Endothelial cell of umbilical vein (primary cell): ENCODE measurements at regions not wholly inside any gene's neighbourhood (a gene's known extent, or its start where the extent isn't known, plus 50 kb on each side); places are given as distances from the start of the nearest gene placed in this dataset.

Experiments
- EZH2 ChIP-seq: IDR thresholded peaks from 2 replicates; pipeline ENCODE4 v1.6.1; 2012; ENCODE audit warnings: borderline replicate concordance, low read depth, mild to moderate bottlenecking, moderate library complexity, low read length, inconsistent platforms; ENCODE audit not compliant: severe bottlenecking
- JUN ChIP-seq: IDR thresholded peaks from 2 replicates; pipeline ENCODE4 v1.6.1; 2011; ENCODE audit warnings: borderline replicate concordance, low read depth; ENCODE audit not compliant: insufficient read length, insufficient read depth
- POLR2A ChIP-seq: IDR thresholded peaks from 2 replicates; pipeline ENCODE4 v1.6.1; 2012; ENCODE audit warnings: low read depth, mild to moderate bottlenecking, control low read depth, low read length
- POLR2AphosphoS5 ChIP-seq: IDR thresholded peaks from 2 replicates; pipeline ENCODE4 v1.6.1; 2012; ENCODE audit warnings: low read depth, mild to moderate bottlenecking, control low read depth, low read length, moderate library complexity; ENCODE audit not compliant: insufficient read depth
- TF ChIP-seq, protein P1 (sequence below), 2 donors: IDR thresholded peaks; 1 replicate in 1 of 2; 2 replicates in 1 of 2; pipeline ENCODE4 v1.5.1; 2011; ENCODE audit warnings: low read length in 2 of 2, mild to moderate bottlenecking in 2 of 2, moderate library complexity in 2 of 2, control low read depth in 1 of 2, inconsistent platforms in 1 of 2, low read depth in 1 of 2; ENCODE audit not compliant: insufficient read depth in 1 of 2; ENCODE audit errors: extremely low read depth in 1 of 2
- TF ChIP-seq, protein P2 (sequence below): IDR thresholded peaks from 2 replicates; pipeline ENCODE4 v1.6.1; 2011; ENCODE audit not compliant: insufficient read depth, insufficient read length

DNA sequence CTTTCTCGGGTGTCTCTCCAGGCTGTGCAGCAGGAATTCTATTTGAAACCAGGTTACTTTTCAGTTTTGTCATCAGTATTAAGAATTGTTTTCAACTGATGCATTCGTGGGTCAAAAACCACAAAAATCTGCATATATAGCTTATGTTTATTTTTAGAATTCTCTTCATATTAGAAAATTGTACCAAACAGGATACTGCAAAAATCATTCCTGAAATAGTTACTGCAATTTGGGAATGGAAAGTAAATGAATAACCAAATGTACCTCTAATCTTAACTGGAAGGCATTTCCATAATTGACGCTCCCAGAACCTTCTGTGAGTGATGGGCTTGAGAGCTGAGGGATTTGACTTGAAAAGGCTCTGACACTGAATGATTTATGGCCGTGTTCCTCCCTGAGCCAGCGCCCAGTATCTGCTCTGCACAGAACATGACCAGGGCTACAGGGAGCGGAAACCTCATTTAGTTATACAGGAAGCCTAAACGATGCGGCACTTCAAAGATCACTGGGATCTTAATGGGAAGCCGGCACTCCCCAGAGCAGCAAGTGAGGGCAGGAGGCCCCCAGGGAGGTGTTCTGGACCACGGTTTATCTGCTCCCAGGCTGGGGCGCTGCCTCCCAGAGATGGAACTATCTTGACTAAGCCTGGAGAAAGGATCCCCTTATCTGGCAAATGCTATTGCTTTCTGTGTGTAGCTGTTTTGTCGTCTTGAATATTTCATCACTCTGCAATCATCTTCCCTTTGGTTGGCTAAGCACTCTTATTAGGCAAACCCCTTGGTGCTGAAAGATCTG lies 446.0 kb downstream of the QKI start:
- TF ChIP-seq, protein P1, sequence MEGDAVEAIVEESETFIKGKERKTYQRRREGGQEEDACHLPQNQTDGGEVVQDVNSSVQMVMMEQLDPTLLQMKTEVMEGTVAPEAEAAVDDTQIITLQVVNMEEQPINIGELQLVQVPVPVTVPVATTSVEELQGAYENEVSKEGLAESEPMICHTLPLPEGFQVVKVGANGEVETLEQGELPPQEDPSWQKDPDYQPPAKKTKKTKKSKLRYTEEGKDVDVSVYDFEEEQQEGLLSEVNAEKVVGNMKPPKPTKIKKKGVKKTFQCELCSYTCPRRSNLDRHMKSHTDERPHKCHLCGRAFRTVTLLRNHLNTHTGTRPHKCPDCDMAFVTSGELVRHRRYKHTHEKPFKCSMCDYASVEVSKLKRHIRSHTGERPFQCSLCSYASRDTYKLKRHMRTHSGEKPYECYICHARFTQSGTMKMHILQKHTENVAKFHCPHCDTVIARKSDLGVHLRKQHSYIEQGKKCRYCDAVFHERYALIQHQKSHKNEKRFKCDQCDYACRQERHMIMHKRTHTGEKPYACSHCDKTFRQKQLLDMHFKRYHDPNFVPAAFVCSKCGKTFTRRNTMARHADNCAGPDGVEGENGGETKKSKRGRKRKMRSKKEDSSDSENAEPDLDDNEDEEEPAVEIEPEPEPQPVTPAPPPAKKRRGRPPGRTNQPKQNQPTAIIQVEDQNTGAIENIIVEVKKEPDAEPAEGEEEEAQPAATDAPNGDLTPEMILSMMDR (IDR thresholded peaks at IDR 0.05; ENCODE audit: extremely low read depth in 1 of 2, insufficient read depth in 1 of 2, low read depth in 1 of 2, low read length in 2 of 2), result no peak
- TF ChIP-seq POLR2AphosphoS5, result no peak
- TF ChIP-seq EZH2, result no peak
- TF ChIP-seq JUN, result no peak
- no peak for TF ChIP-seq POLR2A
- TF ChIP-seq, protein P2, sequence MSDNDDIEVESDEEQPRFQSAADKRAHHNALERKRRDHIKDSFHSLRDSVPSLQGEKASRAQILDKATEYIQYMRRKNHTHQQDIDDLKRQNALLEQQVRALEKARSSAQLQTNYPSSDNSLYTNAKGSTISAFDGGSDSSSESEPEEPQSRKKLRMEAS, result no peak
